ENCODE measurements at regions not wholly inside any gene's neighbourhood (a gene's known extent, or its start where the extent isn't known, plus 50 kb on each side); places are given as distances from the start of the nearest gene placed in this dataset.
"Not testable (repeated sequence)": the region's sequence is repeated elsewhere in the genome, so short reads cannot be mapped to it uniquely, and the experiment has no call there.

GRCh38 chr3:4204776-4205175, 98.4 kb upstream of the SETMAR start:
- not testable (repeated sequence) for TF ChIP-seq EP300, POLR2AphosphoS5 (IDR thresholded peaks at IDR 0.05)
